ENCODE measurements at regions not wholly inside any gene's neighbourhood (a gene's known extent, or its start where the extent isn't known, plus 50 kb on each side); places are given as distances from the start of the nearest gene placed in this dataset.

DNA sequence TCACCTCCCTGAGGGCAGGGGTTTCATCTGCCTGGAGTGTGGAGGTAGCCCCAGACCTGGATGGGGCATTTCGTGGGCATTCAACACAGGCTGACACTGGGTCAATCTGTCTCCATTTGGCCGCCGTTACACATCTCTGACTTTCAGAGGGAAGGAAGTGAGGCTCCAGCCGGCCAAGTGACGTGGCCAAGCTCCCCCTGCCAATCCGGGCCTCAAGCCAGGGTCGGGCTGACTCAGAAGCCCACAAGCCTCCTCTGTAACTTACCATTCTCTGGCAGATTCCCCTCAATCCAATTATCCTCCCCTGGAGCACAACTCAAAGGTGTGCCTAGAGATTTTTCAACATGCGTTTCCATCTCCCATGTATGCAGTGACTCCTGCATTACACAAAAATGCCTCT lies 227.6 kb downstream of the KLF13 start:
- DNase-seq (ENCODE audit: low read depth in 3 of 3) = no peak

DNA sequence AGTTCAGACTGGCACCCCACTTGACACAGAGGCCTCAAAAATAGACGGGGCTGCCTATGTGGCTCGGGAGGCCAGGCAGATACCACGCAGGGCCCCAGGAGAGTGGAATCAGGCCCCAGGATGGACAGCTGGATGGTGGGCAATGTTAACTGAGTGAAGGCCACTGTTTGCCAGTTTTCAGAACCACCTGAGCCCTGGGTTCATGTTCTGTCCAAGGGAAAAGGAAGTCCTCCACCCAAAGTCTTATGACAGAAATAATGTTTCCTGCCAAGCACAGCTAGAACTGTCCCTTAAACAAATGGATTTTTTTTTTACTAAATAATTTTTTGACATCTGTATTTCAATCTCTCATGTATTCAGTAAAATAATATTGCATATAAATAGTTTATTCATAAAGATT lies 228.4 kb downstream of the KLF13 start:
- no peak for DNase-seq (ENCODE audit: low read depth in 3 of 3)

DNA sequence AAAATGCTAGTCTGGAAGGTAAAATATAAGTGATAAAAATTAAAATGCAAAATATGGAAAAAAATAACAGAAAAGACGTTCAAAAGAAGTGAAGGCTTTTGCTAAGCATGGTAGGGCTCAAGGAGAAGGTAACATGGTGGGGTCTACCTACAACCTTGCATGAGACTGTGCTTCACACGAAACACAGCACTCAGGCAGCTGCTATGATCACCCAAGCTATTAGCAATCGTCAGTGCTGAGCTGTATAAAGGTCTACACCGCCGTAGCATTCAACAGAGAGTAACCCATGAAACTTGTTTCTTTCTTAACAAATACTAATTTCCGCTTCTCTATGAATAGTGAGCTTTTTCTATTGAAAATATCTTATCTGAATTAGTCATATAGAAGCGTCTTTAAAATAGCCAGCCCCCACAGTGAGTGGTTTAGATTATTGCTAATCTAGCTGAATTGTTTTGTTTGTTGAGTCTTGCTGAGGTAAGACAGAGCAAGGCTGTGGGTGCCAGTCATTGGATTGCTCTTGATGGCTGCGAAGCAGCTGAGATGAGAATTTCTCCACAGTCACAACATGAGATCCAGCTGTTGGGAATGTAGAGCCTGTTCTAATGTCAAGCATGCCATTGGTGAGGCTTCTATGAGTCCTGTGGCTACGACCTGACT lies 230.0 kb downstream of the KLF13 start:
- DNase-seq (ENCODE audit: low read depth in 3 of 3) = no peak

DNA sequence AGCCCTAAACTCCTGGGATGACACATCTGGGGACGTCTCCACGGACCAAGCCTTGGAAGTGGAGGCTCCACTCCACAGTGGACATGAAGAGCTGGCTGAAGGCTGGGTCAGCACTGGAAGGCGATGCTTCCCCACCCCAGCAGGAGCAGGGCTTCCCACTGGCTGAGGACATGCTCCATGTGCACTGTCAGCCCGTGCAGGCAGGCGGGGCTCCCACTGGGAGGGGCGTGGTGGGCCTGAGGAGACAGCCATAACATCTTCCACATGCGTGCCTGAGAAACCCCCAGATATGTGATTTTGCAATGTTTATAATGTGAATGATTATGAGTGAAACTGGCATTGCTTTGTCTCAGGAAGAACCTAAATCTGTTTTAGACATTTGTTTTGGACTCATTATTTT lies 231.3 kb downstream of the KLF13 start:
- no peak for DNase-seq (ENCODE audit: low read depth in 3 of 3)

DNA sequence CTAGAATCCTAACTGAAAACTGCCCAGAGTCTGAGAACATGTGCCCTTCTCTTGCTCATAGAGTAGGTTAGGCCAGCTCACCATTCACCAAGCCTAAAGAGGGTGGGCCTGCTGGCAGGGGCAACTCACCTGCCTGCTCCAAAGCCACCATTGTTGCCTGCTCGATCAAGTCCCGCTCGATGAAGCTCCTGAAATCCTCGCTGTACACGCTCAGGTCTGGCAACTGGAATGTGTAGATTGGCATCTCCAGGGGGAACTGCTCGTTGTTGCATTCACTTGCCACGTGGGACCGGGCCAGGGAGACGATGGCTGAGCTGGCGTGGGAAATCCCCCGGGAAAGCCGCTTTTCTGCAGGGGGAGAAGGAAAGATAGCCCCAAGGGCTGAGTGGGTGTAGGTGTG lies 232.2 kb downstream of the KLF13 start:
- no peak for DNase-seq (ENCODE audit: low read depth in 3 of 3)

DNA sequence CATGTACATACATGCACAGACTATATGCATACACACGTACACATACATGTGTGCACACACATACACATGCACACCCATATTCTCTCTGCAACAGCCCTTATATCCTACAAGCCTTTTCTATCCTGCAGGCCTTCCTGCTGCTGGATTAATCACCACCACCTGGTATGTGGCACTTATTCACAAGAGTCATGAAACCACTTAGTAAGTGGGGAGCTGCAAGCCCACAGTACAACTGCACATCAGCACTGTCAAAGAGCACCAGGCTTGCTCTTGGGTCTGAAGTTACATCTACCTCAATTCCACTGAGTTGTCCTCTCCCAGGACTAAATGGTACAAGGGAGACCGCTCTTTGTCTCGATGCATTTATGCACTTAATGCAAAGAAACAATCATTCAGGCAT lies 233.2 kb downstream of the KLF13 start:
- no peak for DNase-seq (ENCODE audit: low read depth in 3 of 3)

DNA sequence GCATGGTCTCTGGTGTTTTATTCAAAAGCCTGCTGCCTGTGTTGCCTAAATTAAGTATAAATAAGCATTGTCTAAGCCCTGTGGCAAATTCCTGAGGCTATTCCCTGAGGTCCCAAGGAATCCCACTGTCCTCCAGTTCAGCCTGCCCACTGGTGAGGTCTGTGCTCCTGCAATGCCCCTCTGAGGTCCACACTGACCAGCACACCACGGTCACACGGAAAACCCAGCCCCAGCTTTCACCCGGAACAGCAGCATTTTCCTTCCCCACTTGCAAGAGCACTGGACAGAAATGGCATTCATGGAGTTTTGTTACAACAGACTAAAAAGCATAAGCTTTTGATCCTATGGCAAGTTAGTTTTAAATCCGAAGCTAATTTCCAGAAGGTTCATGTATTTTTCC lies 234.0 kb downstream of the KLF13 start:
- no peak for DNase-seq (ENCODE audit: low read depth in 3 of 3)

DNA sequence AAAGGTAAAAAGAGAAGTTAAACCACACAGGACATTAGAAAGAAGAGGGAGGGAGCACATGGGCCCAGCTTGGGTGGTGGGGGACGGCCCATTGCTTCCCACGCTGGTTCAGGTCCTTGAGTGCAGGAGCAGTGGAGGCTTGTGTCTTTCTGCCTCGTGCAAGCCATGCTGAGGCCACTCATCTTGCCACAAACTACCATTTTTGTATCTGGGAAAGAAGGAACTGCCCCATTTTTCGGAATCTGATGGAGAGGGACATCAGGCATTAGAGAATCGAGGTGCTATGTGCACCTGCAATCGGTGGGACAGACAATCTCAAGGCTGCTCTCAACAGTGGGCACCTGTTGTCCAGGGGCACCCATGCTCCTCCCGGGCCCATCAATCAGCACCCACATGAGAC lies 234.5 kb downstream of the KLF13 start:
- DNase-seq (ENCODE audit: low read depth in 3 of 3) = no peak

DNA sequence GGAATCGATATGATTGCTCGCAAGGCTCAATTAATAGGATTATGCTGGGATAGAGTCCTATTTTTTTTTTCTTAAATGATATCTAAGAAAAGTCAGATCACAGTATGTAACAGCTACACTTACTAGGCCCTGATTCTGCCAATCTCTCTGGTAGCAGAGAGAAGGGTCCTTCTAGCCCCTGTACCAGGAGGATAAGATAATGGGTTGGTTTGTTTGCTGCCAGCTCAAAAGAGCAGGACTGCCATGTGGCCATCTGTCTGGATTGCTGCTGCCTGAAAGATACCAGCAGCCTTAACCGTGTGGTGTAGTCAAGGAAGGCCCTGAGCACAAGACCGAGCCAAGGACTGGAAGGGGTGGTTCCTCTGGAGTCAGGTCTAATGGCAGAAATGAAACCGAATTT lies 236.4 kb downstream of the KLF13 start:
- no peak for DNase-seq (ENCODE audit: low read depth in 3 of 3)

DNA sequence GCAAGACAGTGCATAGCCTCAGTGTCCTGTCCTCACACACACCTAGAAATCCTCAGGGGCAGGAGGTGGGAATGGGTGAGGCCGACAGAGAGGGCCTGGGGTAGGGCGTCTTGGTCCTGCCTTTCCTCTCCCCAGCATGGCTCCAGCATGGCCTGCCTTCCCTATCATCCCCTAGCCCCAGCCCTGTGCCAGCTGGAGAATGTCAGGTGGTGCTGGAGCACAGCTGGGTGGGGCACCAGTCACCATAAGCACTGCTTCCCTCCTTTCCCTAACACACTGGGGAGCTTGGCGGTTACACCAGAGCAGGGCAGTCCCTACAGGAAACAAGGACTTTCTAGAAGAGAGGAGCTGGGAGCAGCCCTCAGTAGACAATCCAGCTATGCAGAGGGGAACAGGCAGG lies 236.8 kb downstream of the KLF13 start:
- no peak for DNase-seq (ENCODE audit: low read depth in 3 of 3)

DNA sequence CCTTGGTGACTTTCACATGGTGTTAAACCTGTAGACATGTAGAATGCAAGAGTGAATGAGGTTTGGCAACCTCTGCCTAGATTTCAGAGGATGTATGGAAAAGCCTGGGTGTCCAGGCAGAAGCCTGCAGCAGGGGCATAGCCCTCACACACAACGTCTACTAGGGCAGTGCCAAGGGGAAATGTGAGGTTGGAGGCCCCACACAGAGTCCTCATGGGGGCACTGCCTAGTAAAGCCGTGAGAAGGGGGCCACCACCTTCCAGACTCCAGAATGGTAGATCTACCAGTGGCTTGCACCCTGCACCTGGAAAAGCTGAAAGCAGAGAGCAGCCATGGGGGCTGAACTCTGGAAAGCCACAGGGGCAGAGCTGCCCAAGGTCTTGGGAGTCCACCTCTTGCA lies 241.2 kb downstream of the KLF13 start:
- no peak for DNase-seq (ENCODE audit: low read depth in 3 of 3)

DNA sequence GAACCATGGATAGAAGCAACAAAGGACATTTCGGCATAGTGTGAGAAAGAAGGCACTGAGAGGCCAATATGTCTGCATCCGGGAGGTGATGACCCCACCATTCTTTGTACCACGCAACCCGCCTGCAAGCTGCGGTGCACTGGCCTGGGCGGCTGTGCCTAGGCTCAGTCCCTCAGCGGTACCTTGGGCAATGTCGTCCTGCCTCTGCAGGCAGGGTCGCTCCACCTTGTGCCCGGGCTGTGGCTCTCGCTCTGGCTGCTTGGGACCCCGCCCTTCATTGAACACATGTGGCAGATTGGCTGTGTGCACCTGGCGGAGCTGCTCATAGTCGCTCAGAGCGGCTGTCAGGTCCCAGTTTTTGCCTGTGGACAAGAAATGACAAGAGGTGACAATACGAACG lies 243.2 kb downstream of the KLF13 start:
- no peak for DNase-seq (ENCODE audit: low read depth in 3 of 3)

DNA sequence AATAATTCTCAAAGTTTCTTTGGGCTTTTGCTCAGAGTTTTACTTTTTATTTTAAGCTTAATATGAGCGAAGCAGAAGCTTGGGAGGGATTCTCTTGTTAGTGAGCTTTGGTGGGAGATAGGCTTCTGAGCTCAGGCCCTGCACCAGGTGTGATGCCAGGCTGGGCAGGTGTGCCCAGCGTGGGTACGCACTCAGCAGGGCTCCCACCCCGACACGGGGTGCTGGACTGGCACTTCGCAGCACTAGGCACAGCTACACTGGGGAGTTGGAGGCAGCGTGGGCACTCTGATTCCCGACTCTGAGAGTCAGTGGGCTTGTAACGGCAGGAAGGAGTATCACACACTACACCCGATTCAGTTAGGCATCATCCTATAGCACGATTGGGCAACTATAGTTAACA lies 244.0 kb downstream of the KLF13 start:
- no peak for DNase-seq (ENCODE audit: low read depth in 3 of 3)

DNA sequence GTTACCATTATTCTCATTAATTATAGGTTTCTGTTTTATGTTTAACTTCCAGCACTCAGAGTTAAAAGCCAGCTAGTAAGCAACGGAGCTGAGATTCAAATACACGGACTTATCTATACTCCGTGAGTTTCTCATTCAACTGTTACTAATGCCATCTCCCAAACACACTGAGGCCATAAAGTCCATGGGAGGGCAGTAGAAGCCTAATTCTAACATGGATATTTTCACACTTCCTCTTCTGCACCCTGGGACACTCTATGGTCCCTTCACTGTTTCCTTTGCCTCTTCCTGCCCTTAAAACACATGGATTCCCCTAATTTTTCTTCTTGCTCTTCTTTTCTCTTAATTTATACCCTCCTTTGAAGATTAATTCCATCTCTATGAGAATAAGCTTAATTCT lies 245.0 kb downstream of the KLF13 start:
- no peak for DNase-seq (ENCODE audit: low read depth in 3 of 3)

DNA sequence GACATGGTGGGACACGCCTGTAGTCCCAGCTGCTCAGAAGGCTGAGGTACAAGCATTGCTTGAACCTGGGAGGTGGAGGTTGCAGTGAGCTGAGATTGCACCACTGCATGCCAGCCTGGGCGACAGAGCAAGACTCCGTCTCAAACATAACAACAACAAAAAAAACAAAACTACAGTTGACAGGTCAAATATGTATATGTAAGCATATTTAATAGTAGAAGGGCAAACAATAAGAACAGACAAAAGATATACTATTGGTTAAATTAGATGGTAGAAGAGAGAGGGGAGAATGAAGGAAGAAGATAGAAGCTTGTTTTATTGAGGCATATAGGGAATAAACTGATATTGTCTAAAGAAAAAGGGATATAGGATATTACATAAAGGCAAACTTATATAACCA lies 247.1 kb downstream of the KLF13 start:
- no peak for DNase-seq (ENCODE audit: low read depth in 3 of 3)

DNA sequence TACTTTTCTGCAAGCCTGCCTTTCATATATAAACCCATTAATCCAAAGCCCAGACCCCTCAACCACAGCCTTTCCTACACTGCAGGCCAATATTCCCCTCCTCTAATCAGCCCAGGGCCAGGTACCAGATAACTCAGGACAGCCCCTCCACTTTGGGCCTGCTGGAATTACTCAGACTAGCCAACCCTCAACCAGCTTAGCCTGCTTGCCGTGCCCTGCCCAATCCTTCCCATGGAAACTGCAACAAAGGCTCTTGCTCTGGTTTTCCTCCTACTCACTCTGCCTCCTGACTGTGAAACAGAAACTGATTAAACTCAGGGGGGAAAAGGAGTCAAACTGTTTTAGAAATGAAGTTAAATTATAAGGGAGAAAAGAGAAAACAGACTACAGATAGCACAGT lies 248.1 kb downstream of the KLF13 start:
- no peak for DNase-seq (ENCODE audit: low read depth in 3 of 3)

DNA sequence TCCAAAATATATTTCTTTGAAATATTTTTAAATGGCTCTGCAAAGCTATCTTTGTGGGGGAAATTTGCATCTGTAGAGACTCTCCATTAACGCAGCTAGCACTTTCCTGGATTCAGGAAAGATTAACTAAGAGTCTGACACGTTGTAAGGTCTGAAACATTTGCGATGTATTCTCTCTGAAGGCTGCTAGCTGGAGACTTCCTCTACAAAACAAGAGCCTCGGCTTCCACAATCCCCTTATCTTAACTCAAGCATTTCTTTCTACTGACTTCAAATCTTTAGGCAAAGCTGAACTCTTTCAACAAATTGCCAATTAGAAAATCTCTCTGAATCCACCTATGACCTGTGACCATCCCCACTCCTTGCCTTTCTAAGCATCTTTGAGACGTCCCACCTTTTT lies 250.5 kb downstream of the KLF13 start:
- DNase-seq (ENCODE audit: low read depth in 3 of 3) = no peak

DNA sequence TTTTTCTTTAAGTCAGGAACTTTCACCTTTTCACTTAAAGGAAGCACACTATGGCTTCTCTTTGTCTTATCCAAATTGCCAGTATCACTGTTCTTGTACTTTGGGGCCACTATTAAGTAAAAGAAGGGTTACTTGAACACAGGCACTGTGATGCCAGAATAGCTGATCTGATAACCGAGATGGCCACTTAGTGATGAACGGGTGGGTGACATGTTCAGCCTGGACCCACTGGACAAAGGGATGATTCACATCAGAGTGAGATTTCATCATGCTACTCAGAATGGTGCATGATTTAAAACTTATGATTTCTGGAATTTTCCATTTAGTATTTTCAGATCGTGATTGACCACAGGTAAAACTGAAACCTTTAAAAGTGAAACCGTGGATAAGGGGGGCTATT lies 252.6 kb downstream of the KLF13 start:
- no peak for DNase-seq (ENCODE audit: low read depth in 3 of 3)

DNA sequence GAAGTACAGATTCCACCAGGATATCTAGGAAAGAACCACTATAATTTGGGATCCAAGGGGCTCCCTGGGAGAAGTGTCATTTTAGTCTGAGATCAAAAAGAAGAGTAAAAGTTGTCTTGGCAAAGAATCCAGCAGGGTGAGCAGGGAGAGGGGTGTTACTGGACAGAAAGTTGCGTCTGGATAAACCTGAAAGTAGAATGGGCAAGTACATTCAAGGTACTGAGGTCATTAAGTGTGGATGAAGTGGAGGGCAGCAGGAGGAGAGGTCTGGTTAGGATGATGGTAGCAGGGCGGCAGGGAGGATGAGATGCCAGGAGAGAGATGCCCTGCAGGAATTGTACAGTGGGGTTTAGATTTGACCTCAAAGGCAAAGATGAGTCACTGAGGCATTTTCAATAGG lies 253.3 kb downstream of the KLF13 start:
- no peak for DNase-seq (ENCODE audit: low read depth in 3 of 3)

DNA sequence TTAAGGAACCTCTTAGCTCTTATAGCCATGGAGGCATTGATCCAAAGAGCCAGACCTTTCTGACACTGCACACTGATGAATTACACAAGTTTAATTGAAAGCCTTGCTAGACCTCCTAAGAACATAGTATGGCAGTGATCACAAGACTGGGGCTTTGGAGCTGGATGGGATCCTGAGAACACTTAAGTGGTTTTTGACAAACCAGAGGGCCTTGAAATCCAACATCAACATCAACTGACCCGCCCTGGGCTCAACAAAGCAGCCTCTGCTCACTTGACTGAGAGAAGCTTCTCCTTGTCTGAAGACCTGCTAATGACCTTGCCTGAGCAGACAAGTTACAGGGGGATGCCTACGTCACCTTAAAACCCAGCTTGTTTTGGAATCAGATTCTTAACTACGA lies 257.6 kb downstream of the KLF13 start:
- no peak for DNase-seq (ENCODE audit: low read depth in 3 of 3)

DNA sequence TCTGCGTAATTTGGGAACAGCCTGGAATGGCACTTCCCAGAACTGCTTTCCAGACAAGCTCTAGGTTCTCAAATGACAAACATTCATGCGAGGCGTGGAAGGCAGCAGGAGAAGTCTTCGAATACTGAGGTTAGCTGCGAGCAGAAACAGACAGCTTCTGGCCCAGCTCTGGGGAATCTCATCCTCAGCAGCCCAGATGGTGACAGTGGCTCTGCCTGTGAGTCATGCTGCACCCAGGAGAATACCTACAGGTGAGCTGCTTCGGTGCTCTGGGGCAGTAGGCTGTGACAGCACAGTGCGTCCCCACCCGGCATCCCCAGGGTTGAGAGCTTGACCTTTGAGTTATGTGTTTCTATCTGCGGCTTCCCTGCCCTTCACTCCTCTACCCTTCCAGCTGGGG lies 258.6 kb downstream of the KLF13 start:
- no peak for DNase-seq (ENCODE audit: low read depth in 3 of 3)

DNA sequence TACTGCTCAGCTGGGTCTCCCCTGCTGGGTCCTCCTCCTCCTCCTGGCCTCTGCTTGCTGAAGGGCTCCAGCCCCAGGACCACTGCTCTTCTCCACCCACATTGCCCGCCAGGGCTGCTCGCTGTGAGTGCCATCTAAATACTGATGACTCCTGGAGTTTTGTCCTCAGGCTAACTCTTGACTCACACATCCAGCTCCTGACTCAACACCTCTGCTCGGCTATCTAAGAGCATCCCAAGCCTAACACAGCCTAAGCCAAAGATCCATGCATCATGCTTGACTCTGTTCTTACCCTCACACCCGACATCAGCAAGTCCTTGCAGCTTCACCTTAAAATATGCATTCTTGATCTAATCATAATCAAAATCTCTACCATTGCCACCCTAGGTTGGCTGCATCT lies 260.2 kb downstream of the KLF13 start:
- no peak for DNase-seq (ENCODE audit: low read depth in 3 of 3)

DNA sequence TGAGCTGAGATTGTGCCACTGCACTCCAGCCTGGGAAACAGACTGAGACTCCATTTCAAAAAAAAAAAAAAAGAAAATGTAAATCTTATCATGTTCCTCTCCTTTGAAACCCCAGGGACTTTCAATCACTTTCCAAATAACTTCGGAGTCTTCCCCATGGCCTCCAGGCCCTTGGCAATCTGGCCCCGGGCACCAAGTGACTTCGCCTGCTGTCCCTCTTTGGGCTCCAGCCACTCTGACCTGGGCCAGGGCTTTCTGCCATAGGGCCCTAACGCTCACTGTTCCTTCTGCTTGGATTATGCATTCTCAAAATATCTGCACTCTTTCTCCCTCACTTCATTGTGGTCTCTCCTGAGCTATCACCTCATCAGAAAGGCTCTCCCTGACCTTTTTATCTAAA lies 260.9 kb downstream of the KLF13 start:
- no peak for DNase-seq (ENCODE audit: low read depth in 3 of 3)

DNA sequence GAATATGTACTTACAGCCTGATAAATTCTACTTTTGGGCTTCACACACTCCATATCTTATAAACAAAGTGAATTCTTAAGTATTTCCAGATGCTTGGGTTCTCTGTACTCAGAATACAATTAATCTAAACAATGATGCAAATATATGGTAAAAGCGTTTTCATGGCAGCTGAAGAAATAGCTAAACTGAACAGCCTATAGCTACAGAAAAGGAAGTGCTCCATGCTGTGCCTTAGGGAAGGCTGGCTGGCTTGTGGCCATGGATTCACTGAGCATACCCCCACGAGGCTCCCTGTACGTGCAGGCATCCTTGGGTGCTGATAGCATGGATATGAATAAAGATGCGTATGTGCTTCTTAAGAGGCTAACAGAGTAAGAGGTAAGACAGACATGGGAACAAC lies 264.0 kb downstream of the KLF13 start:
- no peak for DNase-seq (ENCODE audit: low read depth in 3 of 3)

DNA sequence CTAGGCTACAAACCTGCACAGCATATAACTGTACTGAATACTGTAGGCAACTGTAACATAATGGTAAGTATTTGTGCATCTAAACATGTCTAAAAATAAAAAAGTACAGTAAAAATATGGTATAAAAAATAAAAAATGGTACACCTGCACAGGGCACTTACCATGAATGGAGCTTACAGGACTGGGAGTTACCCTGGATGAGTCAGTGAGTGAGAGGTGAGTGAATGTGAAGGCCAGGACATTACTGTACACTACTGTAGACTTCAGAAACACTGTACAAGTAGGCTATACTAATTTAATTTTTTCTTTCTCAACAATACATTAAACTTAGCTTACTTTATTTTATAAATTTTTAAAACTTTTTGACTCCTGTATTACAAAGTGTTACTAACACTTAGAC lies 265.3 kb downstream of the KLF13 start:
- DNase-seq (ENCODE audit: low read depth in 3 of 3) = no peak
